VCaP (cell line): ENCODE measurements at regions not wholly inside any gene's neighbourhood (a gene's known extent, or its start where the extent isn't known, plus 50 kb on each side); places are given as distances from the start of the nearest gene placed in this dataset.

ENCODE experiments used
- H3K27ac ChIP-seq: fragments of 450-650 bp; 2 replicates; pipeline ENCODE4 v1.5.1; 2017
- TF ChIP-seq, protein P1 (sequence below): fragments of 450-650 bp; conservative IDR thresholded peaks from 2 replicates; pipeline ENCODE4 v1.5.1; 2017; ENCODE audit warnings: mild to moderate bottlenecking, moderate library complexity

DNA sequence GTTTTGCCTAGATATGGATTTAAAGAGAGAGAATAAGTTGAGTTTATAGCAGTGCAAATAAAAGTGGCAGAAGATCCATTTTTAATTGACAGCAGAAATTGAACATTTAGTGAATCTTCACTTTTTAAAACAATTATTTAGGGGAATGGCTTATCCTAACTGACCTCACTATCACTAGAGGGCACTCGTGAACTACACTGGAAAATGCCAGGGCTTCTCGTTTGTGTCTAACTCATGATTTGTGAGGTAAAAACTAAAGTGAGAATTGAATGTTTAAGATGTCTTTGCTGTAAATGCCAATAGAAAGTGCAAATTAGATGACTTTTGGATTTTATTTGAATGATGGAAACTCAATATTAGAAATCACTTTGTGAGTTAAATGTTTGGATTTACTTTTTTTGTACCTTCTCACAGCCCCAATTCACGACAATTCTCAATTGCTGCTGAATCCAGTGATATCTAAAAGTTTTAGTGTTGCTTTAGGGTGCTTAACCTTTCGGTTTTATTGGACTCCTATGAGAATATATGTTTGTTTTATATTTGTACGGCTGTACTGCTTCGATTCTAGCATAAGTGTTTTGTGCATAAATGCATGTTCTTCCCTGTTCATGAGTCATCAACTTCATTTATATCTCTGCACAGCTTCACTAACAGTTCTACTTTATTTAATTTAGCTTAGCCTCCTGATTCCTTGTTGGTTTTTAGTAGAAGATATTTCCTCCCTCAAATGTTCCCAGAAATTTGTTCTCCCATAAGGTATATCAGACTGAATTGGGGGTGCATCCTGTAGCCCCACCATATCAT is 462.1 kb downstream of the MFSD1 start:
- H3K27ac ChIP-seq = no peak overlapping the region
- TF ChIP-seq, protein P1, sequence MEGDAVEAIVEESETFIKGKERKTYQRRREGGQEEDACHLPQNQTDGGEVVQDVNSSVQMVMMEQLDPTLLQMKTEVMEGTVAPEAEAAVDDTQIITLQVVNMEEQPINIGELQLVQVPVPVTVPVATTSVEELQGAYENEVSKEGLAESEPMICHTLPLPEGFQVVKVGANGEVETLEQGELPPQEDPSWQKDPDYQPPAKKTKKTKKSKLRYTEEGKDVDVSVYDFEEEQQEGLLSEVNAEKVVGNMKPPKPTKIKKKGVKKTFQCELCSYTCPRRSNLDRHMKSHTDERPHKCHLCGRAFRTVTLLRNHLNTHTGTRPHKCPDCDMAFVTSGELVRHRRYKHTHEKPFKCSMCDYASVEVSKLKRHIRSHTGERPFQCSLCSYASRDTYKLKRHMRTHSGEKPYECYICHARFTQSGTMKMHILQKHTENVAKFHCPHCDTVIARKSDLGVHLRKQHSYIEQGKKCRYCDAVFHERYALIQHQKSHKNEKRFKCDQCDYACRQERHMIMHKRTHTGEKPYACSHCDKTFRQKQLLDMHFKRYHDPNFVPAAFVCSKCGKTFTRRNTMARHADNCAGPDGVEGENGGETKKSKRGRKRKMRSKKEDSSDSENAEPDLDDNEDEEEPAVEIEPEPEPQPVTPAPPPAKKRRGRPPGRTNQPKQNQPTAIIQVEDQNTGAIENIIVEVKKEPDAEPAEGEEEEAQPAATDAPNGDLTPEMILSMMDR = peak; percentile 96

DNA sequence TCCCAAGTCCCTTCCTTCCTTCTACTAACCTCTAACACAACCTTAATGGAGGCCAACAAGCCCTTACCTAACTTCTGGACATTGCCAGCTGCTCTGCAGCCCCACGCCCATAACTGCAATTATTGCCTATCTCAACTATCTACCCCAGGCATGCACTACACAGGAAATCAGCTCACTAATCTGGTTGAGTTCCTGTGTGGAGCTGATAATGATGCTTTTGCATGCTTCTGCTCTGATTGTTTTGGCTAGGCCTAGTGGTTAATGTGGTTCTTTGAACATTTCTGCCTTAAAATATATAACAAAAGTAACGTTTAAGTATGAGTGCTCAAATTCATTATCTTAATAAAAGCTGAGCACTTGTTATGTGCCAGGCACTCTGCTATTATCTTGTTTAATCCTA is 463.9 kb downstream of the MFSD1 start:
- H3K27ac ChIP-seq = no peak overlapping the region
- TF ChIP-seq, protein P1 = no peak

DNA sequence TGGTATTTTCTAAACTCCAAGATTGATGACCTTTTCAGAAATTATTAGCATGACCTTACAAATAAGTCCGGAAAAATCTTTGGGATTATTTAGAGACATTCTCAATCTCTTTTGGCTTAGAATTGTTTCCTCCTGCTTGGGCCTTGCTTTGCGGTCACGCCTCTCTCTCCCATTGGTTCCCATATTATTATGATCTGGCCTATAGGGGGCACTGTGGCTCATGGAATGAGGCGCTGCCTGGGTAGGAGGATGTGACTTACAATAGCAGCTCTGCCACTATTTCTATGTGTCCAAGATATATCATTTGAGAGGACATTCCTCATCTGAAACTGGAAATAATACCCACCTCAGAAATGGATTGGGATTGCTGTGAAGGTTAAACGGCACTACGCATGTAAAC is 464.9 kb downstream of the MFSD1 start:
- TF ChIP-seq, protein P1 = peak; percentile 24; the same call in 1 of the 2 replicates
- H3K27ac ChIP-seq = no peak overlapping the region

DNA sequence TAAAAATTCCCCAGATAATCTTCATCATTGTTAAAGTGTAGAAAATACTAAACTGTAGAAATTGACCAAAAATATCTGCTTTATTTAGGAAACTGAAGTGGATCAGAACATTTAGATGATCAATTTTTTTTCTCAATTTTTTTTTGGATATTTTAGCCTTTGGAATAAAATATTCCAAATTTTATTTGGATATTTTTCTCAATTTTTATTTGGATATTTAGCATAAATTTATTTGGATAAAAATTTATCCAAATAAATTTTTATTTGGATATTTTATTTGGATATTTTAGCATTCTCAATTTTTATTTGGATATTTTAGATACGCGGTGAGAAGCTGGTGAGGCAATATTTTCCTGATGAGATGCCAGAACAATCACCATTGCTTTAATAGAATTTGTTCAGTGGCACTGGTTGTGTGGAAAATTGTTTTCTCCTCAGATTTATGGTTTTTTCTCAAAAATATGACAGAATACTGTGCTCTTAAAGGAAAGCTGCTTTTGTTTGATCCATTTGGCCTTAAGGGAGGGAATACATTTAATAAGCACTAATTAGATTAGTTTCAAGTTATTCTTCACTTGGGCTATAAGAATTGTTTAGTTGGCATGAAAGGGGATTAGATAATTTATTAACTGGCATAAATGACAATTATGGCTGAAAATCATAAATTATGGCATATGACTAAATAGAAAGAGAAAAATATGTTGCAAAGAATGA is 470.1 kb downstream of the MFSD1 start:
- H3K27ac ChIP-seq = no peak overlapping the region
- TF ChIP-seq, protein P1 = no peak

DNA sequence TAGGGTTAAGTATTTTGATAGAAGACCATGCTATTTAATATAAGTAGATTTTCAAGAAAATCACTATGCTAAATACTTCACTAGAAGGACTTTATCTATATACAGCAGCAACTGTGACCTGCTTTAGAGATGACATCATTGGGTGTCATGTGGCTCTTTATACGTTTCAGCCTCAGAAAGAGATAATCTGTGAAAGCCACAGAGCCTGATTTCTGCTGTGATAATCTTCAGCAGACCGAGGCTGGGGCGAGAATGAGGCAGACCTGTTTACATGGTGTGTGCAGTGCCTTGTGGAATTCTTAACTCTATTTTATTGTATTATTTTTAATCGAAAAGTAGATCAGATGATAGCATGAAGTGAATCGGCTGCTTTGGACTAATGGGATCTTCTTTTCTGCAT is 471.2 kb downstream of the MFSD1 start:
- TF ChIP-seq, protein P1 = no peak
- no peak overlapping the region for H3K27ac ChIP-seq

DNA sequence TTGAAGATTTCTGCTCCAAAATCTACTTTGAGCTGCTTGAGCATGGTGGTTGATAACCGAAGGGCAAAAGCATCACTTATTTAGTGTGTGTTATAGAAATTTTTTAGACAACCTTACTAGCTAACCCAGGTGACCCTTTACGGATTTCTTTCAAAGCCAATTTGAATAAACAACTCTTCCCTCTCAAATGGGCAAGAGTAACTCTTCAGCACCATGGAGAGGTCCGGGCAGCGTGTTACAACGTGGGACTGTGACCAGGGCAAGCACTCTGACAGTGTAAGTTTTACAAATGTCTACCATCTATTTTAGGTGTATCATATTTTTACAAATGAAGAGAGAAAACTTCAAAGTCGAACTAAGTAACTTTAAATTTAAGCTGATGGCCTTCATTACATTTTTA is 471.8 kb downstream of the MFSD1 start:
- H3K27ac ChIP-seq = no peak overlapping the region
- TF ChIP-seq, protein P1 = no peak

DNA sequence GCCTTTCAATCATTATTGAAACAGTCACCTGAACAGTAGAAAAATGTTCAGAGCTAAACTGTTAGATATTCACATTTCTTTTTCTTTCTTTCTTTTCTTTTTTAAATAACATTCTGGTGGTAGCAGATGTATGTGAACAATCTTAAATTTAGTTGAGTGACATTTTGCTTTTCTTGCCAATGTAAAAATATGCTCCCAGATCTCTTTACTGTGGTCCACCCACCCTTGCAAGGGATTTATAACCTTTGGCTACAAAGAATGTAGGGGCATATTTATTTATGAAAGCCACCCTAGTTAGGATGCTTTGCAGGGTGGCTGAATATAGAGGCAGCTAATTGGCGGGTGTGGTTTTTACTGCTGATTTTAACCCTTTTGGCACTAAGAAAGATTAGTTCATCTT is 473.9 kb downstream of the MFSD1 start:
- TF ChIP-seq, protein P1 = no peak
- H3K27ac ChIP-seq = no peak overlapping the region
